Ectodermal cell (in vitro differentiated cells): ENCODE measurements at regions not wholly inside any gene's neighbourhood (a gene's known extent, or its start where the extent isn't known, plus 50 kb on each side); places are given as distances from the start of the nearest gene placed in this dataset.
"Not testable (repeated sequence)": the region's sequence is repeated elsewhere in the genome, so short reads cannot be mapped to it uniquely, and the experiment has no call there.

Experiments
- H3K27ac ChIP-seq: 2 replicates; pipeline ENCODE4 v1.7.0; 2013; ENCODE audit warnings: mild to moderate bottlenecking, low read depth, low read length; ENCODE audit not compliant: insufficient read depth, poor library complexity, severe bottlenecking
- H3K27me3 ChIP-seq: 2 replicates; pipeline ENCODE4 v1.7.0; 2013; ENCODE audit warnings: mild to moderate bottlenecking, low read length; ENCODE audit not compliant: insufficient read depth, control insufficient read depth, poor library complexity, severe bottlenecking
- H3K36me3 ChIP-seq: one replicate; pipeline ENCODE4 v1.7.0; 2013; ENCODE audit warnings: low read length; ENCODE audit not compliant: control insufficient read depth, insufficient read depth
- H3K4me1 ChIP-seq: one replicate; pipeline ENCODE4 v1.7.0; 2013; ENCODE audit warnings: low read length; ENCODE audit not compliant: control insufficient read depth, insufficient read depth
- H3K4me3 ChIP-seq: 2 replicates; pipeline ENCODE4 v1.7.0; 2013; ENCODE audit warnings: low read depth, low read length, control low read depth; ENCODE audit not compliant: insufficient read depth
- H3K9me3 ChIP-seq: 2 replicates; pipeline ENCODE4 v1.7.0; 2013; ENCODE audit warnings: mild to moderate bottlenecking, low read length, moderate library complexity; ENCODE audit not compliant: control insufficient read depth
- WGBS, 2 experiments: methylation state at CpG; one replicate each; pipeline ENCODE4 v1.1.7; 2013; ENCODE audit warnings: missing lambda C conversion rate in 2 of 2; 5-methylcytosine and 5-hydroxymethylcytosine counted together

DNA sequence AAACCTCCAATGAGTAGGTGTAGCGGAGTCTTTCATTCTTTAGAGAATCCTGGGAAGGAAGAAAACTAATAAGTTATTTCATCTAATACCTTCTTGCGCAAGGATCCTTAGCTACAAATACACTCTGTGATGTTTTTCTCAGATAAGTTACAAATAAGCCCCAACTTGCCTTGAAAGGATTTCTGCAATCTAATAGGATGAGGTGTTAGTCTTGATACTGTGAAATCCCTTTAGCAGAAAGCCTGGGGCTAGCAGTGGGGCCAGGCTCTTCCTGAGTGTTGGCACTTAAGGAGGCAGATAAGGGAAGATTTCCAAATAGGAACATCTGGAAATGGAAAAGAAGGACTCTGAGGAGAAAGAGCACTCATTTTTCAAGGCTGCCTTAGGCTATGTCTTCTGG lies 168.0 kb upstream of the DAB1 start:
- no peak overlapping the region for H3K27ac ChIP-seq
- WGBS, 2 experiments, result 100% methylated on average over 1 to 2 of the region's 2 CpGs
- H3K27me3 ChIP-seq, result no peaks in the 10 kb centered on the region

DNA sequence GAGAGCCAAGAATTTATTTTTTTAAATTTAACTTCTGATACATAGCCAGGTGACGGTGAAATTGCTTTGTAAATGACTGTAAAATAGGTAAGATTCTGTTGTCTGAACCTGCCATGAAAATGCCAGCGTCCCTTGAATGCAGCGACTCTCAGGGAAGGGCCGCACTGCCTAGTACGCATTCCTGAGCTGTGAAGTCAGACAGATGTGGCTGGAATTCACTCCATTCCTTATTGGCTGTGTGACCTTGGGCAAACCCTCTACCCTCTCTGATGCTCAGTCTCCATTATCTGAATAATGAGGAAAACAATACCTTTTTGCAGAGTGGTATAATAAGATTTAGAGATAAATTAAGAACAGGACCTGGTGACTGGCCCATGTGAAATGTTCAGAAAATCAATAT lies 167.1 kb upstream of the DAB1 start:
- Histone ChIP-seq H3K27ac (no peak overlapping the region), H3K27me3 (no peaks in the 10 kb centered on the region), H3K9me3 (no peaks in the 10 kb centered on the region), H3K36me3 (no peaks in the 10 kb centered on the region), H3K4me3 (no peak overlapping the region), H3K4me1 (no peaks in the 10 kb centered on the region)
- WGBS, 2 experiments, result 83 to 88% methylated on average over 5 of the region's 5 CpGs

More for the DNA sequence above, 168.0 kb upstream of the DAB1 start:
- Histone ChIP-seq H3K36me3 (no peaks in the 10 kb centered on the region), H3K9me3 (no peaks in the 10 kb centered on the region), H3K4me1 (peaks cover 5% of the 10 kb centered on the region), H3K4me3 (no peak overlapping the region)

DNA sequence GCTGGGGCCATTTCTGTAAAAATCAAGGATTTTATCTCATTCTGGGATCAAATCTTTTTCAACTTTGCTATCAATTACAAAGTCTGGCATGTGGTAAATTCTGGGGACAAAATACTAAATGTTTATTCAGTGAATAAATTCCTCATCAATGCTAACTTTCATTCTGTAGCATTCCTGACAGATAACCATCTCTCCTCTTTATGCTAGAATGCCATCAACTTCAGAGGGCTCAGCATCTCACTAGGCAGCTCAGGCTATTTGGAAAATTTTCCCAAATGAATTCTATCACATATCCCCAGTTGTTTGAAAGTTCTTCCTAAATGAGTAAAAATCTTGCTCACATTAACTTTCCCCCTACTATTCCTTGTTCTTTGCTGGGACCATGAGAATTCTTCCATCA lies 163.0 kb upstream of the DAB1 start:
- no peaks in the 10 kb centered on the region for H3K36me3 ChIP-seq
- no peak overlapping the region for H3K4me3 ChIP-seq
- H3K27me3 ChIP-seq, result no peaks in the 10 kb centered on the region
- H3K9me3 ChIP-seq, result no peaks in the 10 kb centered on the region
- H3K4me1 ChIP-seq, result no peaks in the 10 kb centered on the region
- H3K27ac ChIP-seq, result no peak overlapping the region

DNA sequence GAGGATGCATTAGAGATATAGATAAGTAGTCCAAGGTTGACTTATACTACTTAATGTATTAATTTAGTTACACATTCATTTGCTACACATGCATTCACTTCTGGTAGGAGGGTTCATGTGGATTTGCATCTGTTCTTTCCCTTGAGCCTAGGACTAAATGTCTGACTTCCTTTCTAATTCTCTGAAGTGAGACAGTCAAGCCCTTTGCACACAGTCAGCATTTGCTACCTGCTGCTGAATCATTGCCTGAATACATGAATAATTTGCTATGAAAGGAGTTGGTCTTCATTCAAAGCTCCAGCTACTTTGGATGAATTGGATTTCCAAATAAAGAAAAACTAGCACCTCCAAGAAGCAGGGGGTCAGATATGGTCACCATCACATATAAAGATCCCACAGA lies 154.8 kb upstream of the DAB1 start:
- Histone ChIP-seq H3K4me3 (no peak overlapping the region), H3K9me3 (no peaks in the 10 kb centered on the region), H3K4me1 (no peaks in the 10 kb centered on the region), H3K27ac (no peak overlapping the region), H3K27me3 (no peaks in the 10 kb centered on the region), H3K36me3 (no peaks in the 10 kb centered on the region)

DNA sequence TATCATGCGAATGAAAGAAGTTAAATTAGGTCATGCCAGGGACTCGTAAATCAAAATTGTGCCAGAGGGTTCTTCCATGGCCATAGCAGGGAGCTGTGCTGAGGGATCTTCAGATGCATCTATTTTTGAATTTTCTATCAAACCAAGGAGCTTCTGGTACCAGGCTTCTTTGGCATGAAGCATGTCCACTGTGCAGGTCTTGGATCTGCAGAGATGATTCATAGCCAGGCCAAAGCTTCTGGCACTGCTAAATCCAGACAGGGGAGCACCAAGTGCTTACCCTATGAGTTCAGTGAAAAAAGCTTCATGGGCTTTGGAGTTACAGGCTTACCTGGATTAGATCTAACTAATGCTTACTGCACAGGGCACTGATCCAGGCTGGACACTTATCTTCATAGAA lies 154.2 kb upstream of the DAB1 start:
- no peak overlapping the region for H3K4me3 ChIP-seq
- WGBS, 2 experiments, result 94% methylated on average over 2 of the region's 2 CpGs
- H3K27ac ChIP-seq, result no peak overlapping the region
- no peaks in the 10 kb centered on the region for H3K9me3 ChIP-seq
- no peaks in the 10 kb centered on the region for H3K27me3 ChIP-seq
- no peaks in the 10 kb centered on the region for H3K4me1 ChIP-seq
- no peaks in the 10 kb centered on the region for H3K36me3 ChIP-seq

DNA sequence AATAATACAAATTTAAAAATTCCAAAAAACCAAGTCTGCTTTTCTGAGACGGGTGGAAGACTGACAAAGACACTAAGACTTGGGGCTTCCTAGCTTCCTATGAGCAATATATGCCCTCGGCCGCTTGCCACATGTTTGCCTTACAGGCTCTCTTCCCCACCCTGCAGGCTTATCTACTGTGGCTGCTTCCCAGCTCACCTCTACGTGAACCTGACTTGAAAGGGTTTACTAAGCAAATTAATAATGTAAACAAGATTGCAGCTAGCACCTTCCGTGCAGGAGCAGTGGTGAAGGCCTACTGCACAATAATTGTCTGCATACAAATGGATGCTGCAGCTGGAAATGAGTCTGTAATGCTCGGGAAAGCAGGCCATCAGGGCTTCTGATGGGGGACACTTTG lies 152.9 kb upstream of the DAB1 start:
- Histone ChIP-seq H3K27ac (no peak overlapping the region), H3K36me3 (no peaks in the 10 kb centered on the region), H3K9me3 (no peaks in the 10 kb centered on the region), H3K4me3 (no peak overlapping the region), H3K27me3 (no peaks in the 10 kb centered on the region), H3K4me1 (no peaks in the 10 kb centered on the region)
- 91 to 97% methylated on average over 6 of the region's 6 CpGs for WGBS, 2 experiments

DNA sequence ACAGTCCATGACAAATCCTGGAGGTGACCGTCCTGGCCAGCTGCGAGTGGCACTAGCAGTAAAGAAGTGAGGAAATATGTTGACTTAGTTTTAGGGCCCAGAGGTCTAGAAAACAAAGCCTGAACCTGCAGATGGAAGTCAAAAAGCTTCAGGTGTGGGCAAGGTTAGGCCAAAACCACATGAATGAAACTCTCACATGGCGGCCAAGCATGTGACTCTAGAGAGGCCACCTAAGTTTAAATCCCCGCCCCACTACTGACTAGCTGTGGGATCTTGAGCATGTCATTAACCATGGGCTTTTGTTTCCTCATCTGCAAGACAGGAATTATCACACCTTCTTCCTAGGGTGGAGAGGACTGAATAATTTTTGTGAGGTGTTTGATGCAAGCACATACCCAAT lies 148.2 kb upstream of the DAB1 start:
- no peaks in the 10 kb centered on the region for H3K27me3 ChIP-seq
- no peak overlapping the region for H3K4me3 ChIP-seq
- H3K4me1 ChIP-seq, result no peaks in the 10 kb centered on the region
- no peaks in the 10 kb centered on the region for H3K36me3 ChIP-seq
- 89 to 91% methylated on average over 4 of the region's 4 CpGs for WGBS, 2 experiments
- H3K9me3 ChIP-seq, result no peaks in the 10 kb centered on the region
- no peak overlapping the region for H3K27ac ChIP-seq

DNA sequence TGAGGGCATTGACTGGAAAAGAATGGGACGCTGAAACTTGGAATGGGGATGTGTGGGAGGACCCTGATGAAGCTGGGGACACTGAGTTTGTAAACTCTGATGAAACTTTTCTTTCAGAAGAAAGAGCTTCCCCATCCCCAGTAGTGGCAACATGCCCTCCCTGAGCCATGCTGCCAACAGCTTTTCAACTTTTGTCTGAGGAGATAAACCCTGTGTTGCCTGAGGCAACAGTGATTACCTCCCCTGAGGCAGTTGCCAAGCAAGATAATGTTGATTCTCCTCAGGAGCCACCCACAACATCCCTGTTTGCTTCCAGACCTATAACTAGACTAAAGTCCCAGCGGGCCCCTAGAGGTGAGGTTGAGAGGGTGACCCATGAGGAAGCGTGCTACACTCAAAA lies 134.2 kb upstream of the DAB1 start:
- not testable (repeated sequence) for H3K36me3 ChIP-seq, H3K9me3 ChIP-seq, H3K27ac ChIP-seq, H3K4me1 ChIP-seq, H3K27me3 ChIP-seq, H3K4me3 ChIP-seq
- 88 to 96% methylated on average over 3 of the region's 3 CpGs for WGBS, 2 experiments

DNA sequence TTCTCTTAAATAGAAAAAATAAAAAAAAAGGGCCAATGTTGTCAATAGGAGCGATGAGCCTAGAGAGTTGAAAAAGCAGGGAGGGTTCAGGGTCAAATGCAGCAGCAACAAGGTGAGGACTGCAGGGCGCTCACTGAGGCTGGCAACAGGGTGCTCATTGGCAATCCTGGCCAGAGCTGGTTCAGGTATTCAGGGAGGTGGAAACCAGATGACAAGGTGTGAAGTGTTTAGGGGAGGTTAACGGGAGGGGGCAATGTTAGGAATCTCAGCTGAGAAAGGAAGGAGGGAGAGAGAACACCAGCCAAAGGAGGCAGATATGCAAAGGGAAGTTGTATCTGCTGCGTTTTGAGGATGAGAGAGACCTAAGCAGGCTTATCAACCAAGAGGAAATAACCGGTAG lies 129.8 kb upstream of the DAB1 start:
- Histone ChIP-seq H3K4me3 (no peak overlapping the region), H3K9me3 (no peaks in the 10 kb centered on the region), H3K36me3 (no peaks in the 10 kb centered on the region), H3K27me3 (no peaks in the 10 kb centered on the region), H3K27ac (no peak overlapping the region), H3K4me1 (no peaks in the 10 kb centered on the region)
- 62% methylated on average over 5 of the region's 5 CpGs for WGBS, 2 experiments

DNA sequence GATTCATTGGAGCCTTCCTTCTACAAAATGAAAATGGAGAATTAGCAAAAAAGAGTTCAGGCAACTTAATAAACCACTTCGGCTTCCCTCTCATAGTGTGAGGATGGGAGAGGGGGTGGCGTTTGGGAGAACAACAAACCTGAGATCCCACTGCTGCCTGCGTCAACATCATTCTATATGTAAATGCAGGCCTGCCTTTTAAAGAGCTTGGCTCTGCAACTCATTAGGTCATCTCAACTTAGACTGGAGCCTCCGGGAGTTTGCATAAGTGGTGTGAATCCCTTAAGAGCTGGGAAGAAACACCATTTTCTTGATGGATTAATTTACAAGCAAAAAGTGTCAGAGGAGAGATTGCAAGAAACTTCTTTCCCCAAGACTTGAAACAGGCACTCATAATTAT lies 127.6 kb upstream of the DAB1 start:
- H3K9me3 ChIP-seq, result no peaks in the 10 kb centered on the region
- no peak overlapping the region for H3K4me3 ChIP-seq
- H3K27ac ChIP-seq, result no peak overlapping the region
- H3K27me3 ChIP-seq, result no peaks in the 10 kb centered on the region
- 44 to 53% methylated on average over 1 to 4 of the region's 4 CpGs for WGBS, 2 experiments
- H3K4me1 ChIP-seq, result no peaks in the 10 kb centered on the region
- H3K36me3 ChIP-seq, result no peaks in the 10 kb centered on the region

DNA sequence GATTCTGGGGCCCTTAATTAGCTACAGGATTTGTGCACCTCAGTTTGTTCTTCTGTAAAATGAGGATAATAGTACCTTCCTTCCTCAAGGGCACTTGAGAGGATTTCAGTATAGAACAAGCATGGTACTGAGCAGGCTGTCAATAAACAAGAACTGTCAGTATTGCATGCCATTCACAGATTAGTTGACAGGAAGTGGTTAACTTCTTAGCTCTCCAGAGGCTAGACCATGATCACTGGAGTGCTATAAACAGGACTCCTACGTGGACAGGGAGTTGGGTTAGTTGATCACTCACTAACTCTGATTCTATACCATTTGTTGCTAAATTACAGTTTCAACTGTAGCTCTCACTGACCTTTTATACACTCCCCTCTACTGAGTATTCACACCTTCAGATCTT lies 126.2 kb upstream of the DAB1 start:
- H3K27ac ChIP-seq, result no peak overlapping the region
- H3K4me1 ChIP-seq, result no peaks in the 10 kb centered on the region
- no peaks in the 10 kb centered on the region for H3K9me3 ChIP-seq
- H3K27me3 ChIP-seq, result no peaks in the 10 kb centered on the region
- no peak overlapping the region for H3K4me3 ChIP-seq
- 91 to 93% methylated on average over 1 of the region's 1 CpG for WGBS, 2 experiments
- no peaks in the 10 kb centered on the region for H3K36me3 ChIP-seq
